Mesodermal cell (in vitro differentiated cells): ENCODE measurements at regions not wholly inside any gene's neighbourhood (a gene's known extent, or its start where the extent isn't known, plus 50 kb on each side); places are given as distances from the start of the nearest gene placed in this dataset.

Experiments
- H3K27ac ChIP-seq: 2 replicates; pipeline ENCODE4 v1.7.0; 2013; ENCODE audit warnings: mild to moderate bottlenecking, low read depth, low read length, moderate library complexity; ENCODE audit not compliant: severe bottlenecking
- H3K36me3 ChIP-seq: 2 replicates; pipeline ENCODE4 v1.7.1; 2013; ENCODE audit warnings: mild to moderate bottlenecking, low read length, moderate library complexity; ENCODE audit not compliant: control insufficient read depth, insufficient read depth
- H3K4me1 ChIP-seq: one replicate; pipeline ENCODE4 v1.7.1; 2013; ENCODE audit warnings: mild to moderate bottlenecking, low read length; ENCODE audit not compliant: insufficient read depth, control insufficient read depth, poor library complexity, severe bottlenecking
- H3K4me3 ChIP-seq: 2 replicates; pipeline ENCODE4 v1.7.0; 2013; ENCODE audit warnings: low read length, control low read depth, mild to moderate bottlenecking; ENCODE audit not compliant: insufficient read depth, poor library complexity, severe bottlenecking; ENCODE audit errors: extremely low read depth
- H3K9me3 ChIP-seq: 2 replicates; pipeline ENCODE4 v1.7.1; 2013; ENCODE audit warnings: mild to moderate bottlenecking, low read length, moderate library complexity; ENCODE audit not compliant: control insufficient read depth
- WGBS, 2 experiments: methylation state at CpG; one replicate each; pipeline ENCODE4 v1.1.5; 2013; ENCODE audit warnings: missing lambda C conversion rate in 2 of 2; ENCODE audit not compliant: insufficient coverage in 2 of 2; 5-methylcytosine and 5-hydroxymethylcytosine counted together

DNA sequence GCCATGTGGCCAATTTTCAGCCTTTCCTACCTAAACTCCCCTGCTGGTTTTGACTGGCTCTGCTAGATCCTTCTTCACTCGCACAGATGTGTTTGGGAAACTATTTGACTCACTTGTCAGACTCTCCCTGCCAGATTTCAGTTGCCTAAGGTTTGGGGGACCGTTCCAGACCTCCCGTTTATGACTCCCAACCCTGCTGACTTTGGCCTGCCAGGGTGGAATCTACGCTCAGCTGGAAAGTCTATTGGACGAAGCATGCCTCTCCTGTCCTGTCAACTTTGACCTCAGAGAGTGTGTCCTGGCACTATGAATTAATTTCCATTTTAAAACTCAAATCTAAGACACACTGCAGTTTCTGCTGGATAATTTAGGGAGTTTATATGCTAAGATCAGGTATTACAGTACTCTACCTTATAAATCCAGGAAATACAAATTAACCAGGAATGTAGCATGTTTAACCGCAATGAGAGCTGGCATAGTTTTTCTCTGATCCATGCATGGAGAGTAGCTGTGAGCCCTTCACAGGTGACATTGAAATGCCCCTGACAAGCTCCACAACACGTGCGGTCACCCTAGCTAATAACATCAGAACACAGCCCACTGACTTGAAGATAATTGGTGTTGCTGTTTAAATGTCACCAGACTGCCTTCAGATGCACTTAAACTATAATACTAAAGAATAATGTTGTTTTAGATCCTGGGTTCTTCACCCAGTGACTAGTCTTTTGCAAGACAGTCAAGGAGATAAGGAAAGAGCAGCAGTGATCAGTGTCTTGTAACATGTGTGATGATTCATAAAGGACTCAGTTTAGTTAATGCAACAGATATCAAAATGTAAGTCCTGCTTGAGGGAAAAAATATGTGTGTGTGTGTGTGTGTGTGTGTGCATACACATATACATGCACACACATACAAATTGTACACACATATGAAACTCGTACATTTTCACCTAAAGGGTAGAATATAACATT, 223.0 kb upstream of the MCTP2 start:
- Histone ChIP-seq H3K27ac (no peak overlapping the region), H3K36me3 (no peaks in the 10 kb centered on the region), H3K9me3 (no peaks in the 10 kb centered on the region), H3K4me1 (no peaks in the 10 kb centered on the region), H3K4me3 (no peak overlapping the region)
- 78 to 87% methylated on average over 4 of the region's 9 CpGs for WGBS, 2 experiments

DNA sequence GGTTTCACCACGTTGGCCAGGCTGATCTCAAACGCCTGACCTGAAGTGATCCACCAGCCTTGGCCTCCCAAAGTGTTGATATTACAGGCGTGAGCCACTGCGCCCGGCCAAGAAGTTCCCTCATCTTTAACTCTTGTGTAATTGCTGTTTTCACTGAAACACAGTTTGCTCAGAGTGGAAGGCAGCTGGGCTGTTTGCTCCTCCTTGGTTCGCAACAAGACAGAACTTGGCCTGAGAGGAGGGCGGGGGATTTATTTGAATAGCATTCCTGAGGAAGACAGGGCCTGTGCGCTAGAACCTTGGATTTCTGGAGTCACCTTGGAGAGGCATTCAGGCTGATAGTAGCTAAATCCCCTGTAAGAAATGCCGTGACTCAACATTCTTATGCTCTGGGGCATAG, 226.7 kb upstream of the MCTP2 start:
- no peaks in the 10 kb centered on the region for H3K4me1 ChIP-seq
- no peak overlapping the region for H3K27ac ChIP-seq
- H3K36me3 ChIP-seq = no peaks in the 10 kb centered on the region
- H3K9me3 ChIP-seq = no peaks in the 10 kb centered on the region
- no peak overlapping the region for H3K4me3 ChIP-seq
- 86 to 96% methylated on average over 9 of the region's 9 CpGs for WGBS, 2 experiments

DNA sequence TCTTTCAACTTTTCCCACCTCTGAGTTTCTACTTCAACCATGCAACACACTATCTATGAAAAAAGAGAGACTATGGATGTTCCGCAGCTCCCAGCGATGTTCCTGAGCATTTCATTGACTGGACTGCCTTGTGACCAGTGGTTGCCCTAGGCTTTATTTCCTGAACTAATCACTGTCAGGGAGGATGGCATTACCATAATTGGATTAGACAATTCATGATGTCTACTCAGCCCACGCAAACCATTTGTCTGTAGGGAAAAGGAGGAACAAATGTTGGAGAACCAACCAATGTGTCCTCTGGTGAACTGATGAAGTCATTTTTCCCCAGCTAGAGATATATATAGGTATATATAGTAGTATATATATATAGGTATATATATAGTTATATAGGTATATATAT, 229.3 kb upstream of the MCTP2 start:
- H3K4me1 ChIP-seq = no peaks in the 10 kb centered on the region
- no peaks in the 10 kb centered on the region for H3K36me3 ChIP-seq
- no peak overlapping the region for H3K27ac ChIP-seq
- H3K4me3 ChIP-seq = no peak overlapping the region
- WGBS, 2 experiments = 79 to 100% methylated on average over 2 of the region's 3 CpGs
- H3K9me3 ChIP-seq = no peaks in the 10 kb centered on the region

GRCh38 chr15:94001255-94001801, 230.0 kb upstream of the MCTP2 start:
- no peaks in the 10 kb centered on the region for H3K36me3 ChIP-seq
- WGBS, 2 experiments = 71 to 93% methylated on average over 3 of the region's 3 CpGs
- no peak overlapping the region for H3K4me3 ChIP-seq
- no peaks in the 10 kb centered on the region for H3K4me1 ChIP-seq
- no peaks in the 10 kb centered on the region for H3K9me3 ChIP-seq
- H3K27ac ChIP-seq = no peak overlapping the region

- 82 to 96% methylated on average over 5 of the region's 5 CpGs for WGBS, 2 experiments
- Histone ChIP-seq H3K27ac (no peak overlapping the region), H3K9me3 (no peaks in the 10 kb centered on the region), H3K36me3 (no peaks in the 10 kb centered on the region), H3K4me3 (no peak overlapping the region), H3K4me1 (no peaks in the 10 kb centered on the region)
Observed at GRCh38 chr15:94000606-94001005, 230.8 kb upstream of the MCTP2 start.

- H3K4me3 ChIP-seq = no peak overlapping the region
- 84 to 89% methylated on average over 4 of the region's 6 CpGs for WGBS, 2 experiments
Observed at GRCh38 chr15:93997071-93997658, 234.2 kb upstream of the MCTP2 start.

DNA sequence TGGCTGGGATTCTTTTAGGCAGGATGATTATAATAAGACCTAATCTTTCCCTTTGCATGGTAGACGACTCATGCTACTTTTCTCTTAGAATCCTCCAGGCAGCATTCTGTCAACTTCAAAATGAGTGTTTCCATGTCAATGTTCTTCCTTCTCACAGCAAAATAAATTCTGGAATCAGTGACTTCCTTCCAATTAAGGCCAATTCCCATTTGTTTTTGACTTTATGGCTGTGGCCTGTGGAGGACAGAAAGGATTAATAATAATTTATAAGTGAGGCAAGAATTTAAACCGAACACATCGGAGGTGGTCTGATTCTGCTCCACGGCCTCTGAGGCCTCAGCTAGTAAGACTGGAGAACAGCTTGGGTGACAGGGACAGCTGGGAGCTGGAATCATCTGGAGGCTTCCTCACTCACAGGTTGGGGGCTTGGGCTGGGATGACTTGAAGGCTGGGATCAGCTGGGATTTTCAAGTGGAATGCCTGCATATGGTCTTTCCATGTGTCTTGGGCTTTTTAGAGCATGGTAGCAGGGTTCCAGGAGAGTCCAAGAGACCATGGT, 241.8 kb upstream of the MCTP2 start:
- H3K9me3 ChIP-seq = no peaks in the 10 kb centered on the region
- 81 to 90% methylated on average over 3 to 4 of the region's 4 CpGs for WGBS, 2 experiments
- no peak overlapping the region for H3K27ac ChIP-seq

More at GRCh38 chr15:93997071-93997658, 234.2 kb upstream of the MCTP2 start:
- no peaks in the 10 kb centered on the region for H3K36me3 ChIP-seq
- H3K9me3 ChIP-seq = no peaks in the 10 kb centered on the region
- no peaks in the 10 kb centered on the region for H3K4me1 ChIP-seq
- H3K27ac ChIP-seq = no peak overlapping the region

GRCh38 chr15:93987068-93987467, 244.3 kb upstream of the MCTP2 start:
- Histone ChIP-seq H3K4me1 (no peaks in the 10 kb centered on the region), H3K36me3 (no peaks in the 10 kb centered on the region), H3K27ac (no peak overlapping the region), H3K4me3 (no peak overlapping the region), H3K9me3 (no peaks in the 10 kb centered on the region)
- WGBS, 2 experiments = 83 to 95% methylated on average over 4 to 5 of the region's 5 CpGs

More for the DNA sequence above, 241.8 kb upstream of the MCTP2 start:
- Histone ChIP-seq H3K4me1 (no peaks in the 10 kb centered on the region), H3K36me3 (no peaks in the 10 kb centered on the region), H3K4me3 (no peak overlapping the region)

DNA sequence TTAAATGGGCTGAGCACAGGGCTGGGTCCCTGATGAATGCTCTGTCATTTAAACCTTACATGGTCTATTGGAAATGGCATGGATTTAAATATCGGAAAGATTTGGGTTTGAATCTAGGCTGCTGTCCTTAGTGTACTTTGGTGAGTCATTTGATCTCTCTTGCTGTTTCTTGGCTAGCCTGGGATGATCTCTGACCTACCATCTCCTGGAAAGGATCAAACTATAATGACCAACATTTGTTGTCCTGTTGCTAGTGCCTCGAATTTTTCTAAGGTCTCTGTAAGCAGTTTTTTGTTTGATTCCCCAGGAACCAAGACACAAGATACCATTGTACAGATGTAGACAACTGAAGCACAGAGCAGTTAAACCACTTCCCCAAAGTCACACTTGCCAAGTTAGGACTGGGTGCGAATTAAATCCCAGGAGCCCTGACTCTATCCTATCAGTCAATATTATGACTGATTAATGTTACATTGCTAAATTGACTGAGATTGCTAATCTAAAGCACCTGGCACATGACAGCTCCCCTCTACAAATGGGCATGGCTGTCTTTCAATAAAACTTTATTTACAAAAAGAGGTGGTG, 244.9 kb upstream of the MCTP2 start:
- 86% methylated on average over 2 of the region's 3 CpGs; no CpG with 5 or more reads in 1 of the 2 experiments for WGBS, 2 experiments
- no peaks in the 10 kb centered on the region for H3K36me3 ChIP-seq
- H3K27ac ChIP-seq = no peak overlapping the region
- no peak overlapping the region for H3K4me3 ChIP-seq
- H3K4me1 ChIP-seq = no peaks in the 10 kb centered on the region
- no peaks in the 10 kb centered on the region for H3K9me3 ChIP-seq

DNA sequence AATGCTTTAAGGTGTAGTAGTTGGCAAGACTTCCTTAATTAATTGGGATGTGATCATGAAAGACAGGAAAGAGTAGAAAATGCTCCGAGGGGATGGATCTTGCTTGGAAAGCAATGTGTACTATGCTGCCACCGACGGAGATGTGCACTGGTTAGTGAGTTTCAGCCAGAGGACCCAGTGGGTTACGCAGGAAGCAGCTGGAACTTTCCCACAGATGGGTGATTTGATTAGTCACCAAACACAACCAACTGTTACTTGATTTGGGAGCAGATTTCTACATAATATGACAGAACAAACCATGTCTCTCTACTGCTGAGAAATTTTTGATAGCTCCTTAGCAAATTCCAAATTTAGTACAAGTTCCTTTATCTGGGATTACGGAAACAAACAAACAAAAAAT, 245.4 kb upstream of the MCTP2 start:
- Histone ChIP-seq H3K4me3 (no peak overlapping the region), H3K36me3 (no peaks in the 10 kb centered on the region), H3K27ac (no peak overlapping the region), H3K9me3 (no peaks in the 10 kb centered on the region), H3K4me1 (no peaks in the 10 kb centered on the region)
- WGBS, 2 experiments = 76 to 97% methylated on average over 4 to 5 of the region's 5 CpGs
